Karpas-422 (cell line): ENCODE measurements at regions not wholly inside any gene's neighbourhood (a gene's known extent, or its start where the extent isn't known, plus 50 kb on each side); places are given as distances from the start of the nearest gene placed in this dataset.
A peak's percentile ranks its signal among the peaks of the same experiment; 100 is the strongest.
"Not testable (repeated sequence)": the region's sequence is repeated elsewhere in the genome, so short reads cannot be mapped to it uniquely, and the experiment has no call there.

Source experiments
- DNase-seq: peaks from one replicate; pipeline ENCODE4 v3.0.0-alpha.2; 2015
- H2AFZ ChIP-seq: fragments of 200-600 bp; sonication (generic); 2 replicates; pipeline ENCODE4 v1.6.1; 2014; ENCODE audit warnings: antibody characterized with exemption, low read length, mixed read lengths
- H3K27ac ChIP-seq: fragments of 200-600 bp; sonication (generic); 2 replicates; pipeline ENCODE4 v1.5.1; 2014; ENCODE audit warnings: mild to moderate bottlenecking, low read length, moderate library complexity
- H3K27me3 ChIP-seq: fragments of 200-600 bp; sonication (generic); 2 replicates; pipeline ENCODE4 v1.6.1; 2014; ENCODE audit warnings: low read length, mixed read lengths
- H3K36me3 ChIP-seq: fragments of 200-600 bp; sonication (generic); 2 replicates; pipeline ENCODE4 v1.6.1; 2014; ENCODE audit warnings: low read length, mixed read lengths; ENCODE audit not compliant: insufficient read depth
- H3K4me1 ChIP-seq: fragments of 200-600 bp; sonication (generic); 2 replicates; pipeline ENCODE4 v1.6.1; 2014; ENCODE audit warnings: mild to moderate bottlenecking, low read length, mixed read lengths
- H3K4me2 ChIP-seq: fragments of 200-600 bp; sonication (generic); 2 replicates; pipeline ENCODE4 v1.6.1; 2014; ENCODE audit warnings: low read length, low read depth, mild to moderate bottlenecking; ENCODE audit not compliant: poor library complexity, severe bottlenecking
- H3K4me3 ChIP-seq: fragments of 200-600 bp; sonication (generic); 2 replicates; pipeline ENCODE4 v1.5.1; 2014; ENCODE audit warnings: mild to moderate bottlenecking, antibody characterized with exemption, low read length, mixed read lengths
- H3K79me2 ChIP-seq: fragments of 200-600 bp; sonication (generic); 2 replicates; pipeline ENCODE4 v1.6.1; 2014; ENCODE audit warnings: mild to moderate bottlenecking, low read length, mixed read lengths
- H3K9ac ChIP-seq: fragments of 200-600 bp; sonication (generic); 2 replicates; pipeline ENCODE4 v1.6.0; 2014; ENCODE audit warnings: low read length
- H3K9me2 ChIP-seq: fragments of 200-600 bp; sonication (generic), shearing (Covaris generic); replicated peaks from 2 replicates; pipeline ENCODE4 v1.6.0; 2014; ENCODE audit warnings: mild to moderate bottlenecking, low read length, moderate library complexity; ENCODE audit not compliant: insufficient read depth
- H3K9me3 ChIP-seq: fragments of 300-700, 200-600 bp; sonication (generic); 2 replicates; pipeline ENCODE4 v1.6.1; 2014; ENCODE audit warnings: low read length, mixed read lengths
- H4K20me1 ChIP-seq: fragments of 200-600 bp; sonication (generic); 2 replicates; pipeline ENCODE4 v1.6.1; 2014; ENCODE audit warnings: mild to moderate bottlenecking, antibody characterized with exemption, low read length, low read depth; ENCODE audit not compliant: insufficient read depth

GRCh38 chr16:17963185-17963836, 373.2 kb downstream of the NPIPA8 start:
- Histone ChIP-seq H3K79me2 (no peaks in the 10 kb centered on the region), H3K27ac (no peak overlapping the region), H3K4me2 (no peak overlapping the region), H3K27me3 (no peaks in the 10 kb centered on the region), H2AFZ (peak overlapping the region; percentile 9; the same call in 1 of the 2 replicates), H3K9me3 (no peaks in the 10 kb centered on the region), H3K9ac (no peak overlapping the region), H3K4me1 (no peaks in the 10 kb centered on the region), H3K9me2 (no peaks in the 10 kb centered on the region), H3K36me3 (no peaks in the 10 kb centered on the region), H4K20me1 (no peaks in the 10 kb centered on the region), H3K4me3 (no peak overlapping the region)
- DNase-seq = no peak

- H3K4me2 ChIP-seq = no peak overlapping the region
- H3K9me3 ChIP-seq = no peaks in the 10 kb centered on the region
- H3K79me2 ChIP-seq = no peaks in the 10 kb centered on the region
- H3K36me3 ChIP-seq = no peaks in the 10 kb centered on the region
- no peaks in the 10 kb centered on the region for H4K20me1 ChIP-seq
- H2AFZ ChIP-seq = no peak overlapping the region
- no peaks in the 10 kb centered on the region for H3K9me2 ChIP-seq
- H3K4me1 ChIP-seq = no peaks in the 10 kb centered on the region
- no peak for DNase-seq
- H3K4me3 ChIP-seq = no peak overlapping the region
- H3K9ac ChIP-seq = no peak overlapping the region
- H3K27me3 ChIP-seq = no peaks in the 10 kb centered on the region
- H3K27ac ChIP-seq = no peak overlapping the region
Observed at GRCh38 chr16:17962726-17963125, 373.8 kb downstream of the NPIPA8 start.

- not testable (repeated sequence) for H3K9me3 ChIP-seq, H3K4me1 ChIP-seq, H3K79me2 ChIP-seq, H3K4me3 ChIP-seq, H3K9me2 ChIP-seq, H3K27me3 ChIP-seq, H2AFZ ChIP-seq, H4K20me1 ChIP-seq, H3K4me2 ChIP-seq, H3K27ac ChIP-seq, H3K36me3 ChIP-seq, DNase-seq, H3K9ac ChIP-seq
Observed at GRCh38 chr16:17961822-17962221, 374.7 kb downstream of the NPIPA8 start.

GRCh38 chr16:17951378-17951777, 385.2 kb downstream of the NPIPA8 start:
- Histone ChIP-seq H3K4me2 (no peak overlapping the region), H3K4me1 (peaks cover 10% of the 10 kb centered on the region), H3K36me3 (no peaks in the 10 kb centered on the region), H3K9me3 (no peaks in the 10 kb centered on the region), H3K9ac (no peak overlapping the region), H3K27me3 (no peaks in the 10 kb centered on the region), H3K27ac (no peak overlapping the region), H3K9me2 (no peaks in the 10 kb centered on the region), H4K20me1 (no peaks in the 10 kb centered on the region), H3K4me3 (no peak overlapping the region), H3K79me2 (no peaks in the 10 kb centered on the region), H2AFZ (no peak overlapping the region)
- no peak for DNase-seq

GRCh38 chr16:17949982-17950250, 386.6 kb downstream of the NPIPA8 start:
- no peaks in the 10 kb centered on the region for H3K9me2 ChIP-seq
- H3K4me3 ChIP-seq = no peak overlapping the region
- peak overlapping the region; percentile 78; the same call in 1 of the 2 replicates for H2AFZ ChIP-seq
- no peaks in the 10 kb centered on the region for H3K79me2 ChIP-seq
- no peaks in the 10 kb centered on the region for H4K20me1 ChIP-seq
- H3K4me2 ChIP-seq = no peak overlapping the region
- no peaks in the 10 kb centered on the region for H3K27me3 ChIP-seq
- H3K4me1 ChIP-seq = peaks cover 21% of the 10 kb centered on the region
- H3K36me3 ChIP-seq = no peaks in the 10 kb centered on the region
- no peak for DNase-seq
- H3K9me3 ChIP-seq = no peaks in the 10 kb centered on the region
- no peak overlapping the region for H3K9ac ChIP-seq
- H3K27ac ChIP-seq = no peak overlapping the region

- Histone ChIP-seq H3K9me3 (no peaks in the 10 kb centered on the region), H3K4me1 (peaks cover 26% of the 10 kb centered on the region), H3K9me2 (no peaks in the 10 kb centered on the region), H3K79me2 (no peaks in the 10 kb centered on the region), H3K9ac (no peak overlapping the region), H3K4me3 (no peak overlapping the region), H3K4me2 (no peak overlapping the region), H3K27ac (no peak overlapping the region), H4K20me1 (no peaks in the 10 kb centered on the region), H3K36me3 (no peaks in the 10 kb centered on the region), H3K27me3 (no peaks in the 10 kb centered on the region), H2AFZ (peak overlapping the region; percentile 78; the same call in 1 of the 2 replicates)
- no peak for DNase-seq
Observed at GRCh38 chr16:17949141-17949981, 387.2 kb downstream of the NPIPA8 start.

- Histone ChIP-seq H2AFZ (no peak overlapping the region), H3K4me1 (peaks cover 34% of the 10 kb centered on the region), H3K27ac (no peak overlapping the region), H3K4me2 (no peak overlapping the region), H3K9me2 (no peaks in the 10 kb centered on the region), H3K9me3 (no peaks in the 10 kb centered on the region), H3K9ac (no peak overlapping the region), H3K4me3 (no peak overlapping the region), H3K36me3 (no peaks in the 10 kb centered on the region), H4K20me1 (no peaks in the 10 kb centered on the region), H3K27me3 (no peaks in the 10 kb centered on the region), H3K79me2 (no peaks in the 10 kb centered on the region)
- no peak for DNase-seq
Observed at GRCh38 chr16:17947637-17948036, 388.9 kb downstream of the NPIPA8 start.

GRCh38 chr16:17947165-17947564, 389.4 kb downstream of the NPIPA8 start:
- H3K9me2 ChIP-seq = no peaks in the 10 kb centered on the region
- H3K4me2 ChIP-seq = no peak overlapping the region
- no peaks in the 10 kb centered on the region for H3K36me3 ChIP-seq
- no peak for DNase-seq
- no peak overlapping the region for H3K27ac ChIP-seq
- no peaks in the 10 kb centered on the region for H3K9me3 ChIP-seq
- no peak overlapping the region for H3K4me3 ChIP-seq
- H3K9ac ChIP-seq = no peak overlapping the region
- no peak overlapping the region for H2AFZ ChIP-seq
- H3K27me3 ChIP-seq = no peaks in the 10 kb centered on the region
- peaks cover 34% of the 10 kb centered on the region for H3K4me1 ChIP-seq
- H3K79me2 ChIP-seq = no peaks in the 10 kb centered on the region
- no peaks in the 10 kb centered on the region for H4K20me1 ChIP-seq
